ENCODE measurements at regions not wholly inside any gene's neighbourhood (a gene's known extent, or its start where the extent isn't known, plus 50 kb on each side); places are given as distances from the start of the nearest gene placed in this dataset.

- no peak for TF ChIP-seq CTCF (IDR thresholded peaks at IDR 0.05; ENCODE audit: control extremely low read depth, extremely low read depth, low read depth, missing control alignments)
- CTCF ChIA-PET, result no interaction called here
- POLR2A ChIA-PET, result no interaction called here
- no peak for DNase-seq (ENCODE audit: extremely low spot score)
Measured at GRCh38 chr13:63120883-63121282, 1705.2 kb upstream of the PCDH20 start.

- ChIA-PET POLR2A (no interaction called here), CTCF (no interaction called here)
- no peak for DNase-seq (ENCODE audit: extremely low spot score)
- TF ChIP-seq CTCF (IDR thresholded peaks at IDR 0.05; ENCODE audit: control extremely low read depth, extremely low read depth, low read depth, missing control alignments), result no peak
Measured at GRCh38 chr13:63117710-63118109, 1702.1 kb upstream of the PCDH20 start.

- TF ChIP-seq CTCF (IDR thresholded peaks at IDR 0.05; ENCODE audit: control extremely low read depth, extremely low read depth, low read depth, missing control alignments), result no peak
- CTCF ChIA-PET, result no interaction called here
- no peak for DNase-seq (ENCODE audit: extremely low spot score)
- POLR2A ChIA-PET, result no interaction called here
Measured at GRCh38 chr13:63112799-63113395, 1697.2 kb upstream of the PCDH20 start.

- TF ChIP-seq CTCF (IDR thresholded peaks at IDR 0.05; ENCODE audit: control extremely low read depth, extremely low read depth, low read depth, missing control alignments), result no peak
- DNase-seq (ENCODE audit: extremely low spot score), result no peak
- POLR2A ChIA-PET, result no interaction called here
- CTCF ChIA-PET, result no interaction called here
Measured at GRCh38 chr13:63110466-63110865, 1694.8 kb upstream of the PCDH20 start.

- no peak for TF ChIP-seq CTCF (IDR thresholded peaks at IDR 0.05; ENCODE audit: control extremely low read depth, extremely low read depth, low read depth, missing control alignments)
- no peak for DNase-seq (ENCODE audit: extremely low spot score)
- CTCF ChIA-PET, result interaction anchor here (1.2 to 2.7 kb wide), 3 partner anchors 8 to 11 kb away, joined by 3 to 11 read pairs (median 5); no protein-coding TSS in a partner anchor
- POLR2A ChIA-PET, result no interaction called here
Measured at GRCh38 chr13:63107179-63107943, 1691.7 kb upstream of the PCDH20 start.

GRCh38 chr13:63094717-63095116 is 1679.1 kb upstream of the PCDH20 start:
- DNase-seq (ENCODE audit: extremely low spot score), result no peak

More at GRCh38 chr13:63094717-63095116, 1679.1 kb upstream of the PCDH20 start:
- CTCF ChIA-PET, result no interaction called here
- TF ChIP-seq CTCF (IDR thresholded peaks at IDR 0.05; ENCODE audit: control extremely low read depth, extremely low read depth, low read depth, missing control alignments), result no peak
- POLR2A ChIA-PET, result no interaction called here
